ENCODE measurements at regions not wholly inside any gene's neighbourhood (a gene's known extent, or its start where the extent isn't known, plus 50 kb on each side); places are given as distances from the start of the nearest gene placed in this dataset.
"Not testable (repeated sequence)": the region's sequence is repeated elsewhere in the genome, so short reads cannot be mapped to it uniquely, and the experiment has no call there.

DNA sequence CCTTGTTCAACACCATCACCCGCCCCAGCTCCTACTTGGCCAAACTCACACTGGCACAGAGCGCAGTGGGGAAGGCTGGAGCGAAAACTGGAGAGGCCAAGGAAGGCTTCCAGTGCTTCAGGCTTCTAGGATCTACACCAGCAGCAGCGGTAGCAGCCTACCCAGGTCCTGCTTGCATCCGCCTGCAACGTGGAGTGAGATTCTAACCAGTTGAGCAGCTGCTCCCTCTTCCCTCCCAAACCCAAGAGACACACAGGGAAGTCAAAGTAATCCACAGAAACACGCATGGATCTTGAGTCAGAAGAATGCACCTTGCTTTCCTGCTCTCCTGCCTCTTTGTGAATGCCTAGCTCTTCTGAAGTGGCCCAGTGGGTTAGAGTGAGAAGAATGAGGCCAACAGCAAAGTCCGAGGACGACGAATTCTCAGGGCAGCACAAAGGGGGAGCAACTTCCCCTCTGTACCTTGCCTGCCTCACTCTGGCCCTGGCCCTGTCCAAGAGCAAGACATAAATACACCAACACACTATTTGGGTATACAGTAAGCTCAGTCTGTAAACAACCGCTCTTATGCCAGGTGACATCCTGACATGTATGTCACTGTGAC is 95.9 kb upstream of the FOXQ1 start:
- H3K27me3 ChIP-seq (replicated peaks; ENCODE audit: control insufficient read depth, insufficient read depth, low read length), result no peaks in the 10 kb centered on the region
- no peak for DNase-seq (ENCODE audit: low read depth)

DNA sequence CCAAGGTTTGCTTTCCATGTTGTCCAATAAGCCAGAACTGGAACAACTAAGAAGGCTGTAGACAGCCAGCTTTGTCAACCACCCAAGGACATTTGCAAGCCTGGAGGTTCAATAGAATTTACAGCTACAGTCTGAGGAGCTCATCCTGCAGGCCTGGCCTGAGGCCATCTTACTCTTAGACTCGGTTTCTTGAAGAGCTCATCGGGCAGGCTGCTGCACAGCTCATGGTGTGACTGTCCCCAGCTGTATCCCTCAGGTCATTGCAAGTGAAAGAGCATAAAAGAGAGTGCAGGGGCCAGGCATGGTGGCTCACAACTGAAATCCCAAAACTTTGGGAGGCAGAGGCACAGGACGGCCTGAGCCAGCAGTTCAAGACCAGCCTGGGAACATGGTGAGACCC is 96.9 kb upstream of the FOXQ1 start:
- no peaks in the 10 kb centered on the region for H3K9me3 ChIP-seq (ENCODE audit: control insufficient read depth, low read length)
- no peaks in the 10 kb centered on the region for H3K4me1 ChIP-seq (ENCODE audit: control insufficient read depth, insufficient read depth, low read length)
- H3K4me3 ChIP-seq (ENCODE audit: low read length), result no peak overlapping the region
- no peaks in the 10 kb centered on the region for H3K36me3 ChIP-seq (ENCODE audit: control insufficient read depth, insufficient read depth, low read length, severe bottlenecking)
- no peak for DNase-seq (ENCODE audit: low read depth)
- H3K9ac ChIP-seq (ENCODE audit: low read length), result no peak overlapping the region
- no peaks in the 10 kb centered on the region for H3K27me3 ChIP-seq (replicated peaks; ENCODE audit: control insufficient read depth, insufficient read depth, low read length)

More for the DNA sequence above, 95.9 kb upstream of the FOXQ1 start:
- Histone ChIP-seq H3K9ac (ENCODE audit: low read length) (no peak overlapping the region), H3K4me1 (ENCODE audit: control insufficient read depth, insufficient read depth, low read length) (no peaks in the 10 kb centered on the region), H3K4me3 (ENCODE audit: low read length) (no peak overlapping the region), H3K36me3 (ENCODE audit: control insufficient read depth, insufficient read depth, low read length, severe bottlenecking) (no peaks in the 10 kb centered on the region), H3K9me3 (ENCODE audit: control insufficient read depth, low read length) (no peaks in the 10 kb centered on the region)

DNA sequence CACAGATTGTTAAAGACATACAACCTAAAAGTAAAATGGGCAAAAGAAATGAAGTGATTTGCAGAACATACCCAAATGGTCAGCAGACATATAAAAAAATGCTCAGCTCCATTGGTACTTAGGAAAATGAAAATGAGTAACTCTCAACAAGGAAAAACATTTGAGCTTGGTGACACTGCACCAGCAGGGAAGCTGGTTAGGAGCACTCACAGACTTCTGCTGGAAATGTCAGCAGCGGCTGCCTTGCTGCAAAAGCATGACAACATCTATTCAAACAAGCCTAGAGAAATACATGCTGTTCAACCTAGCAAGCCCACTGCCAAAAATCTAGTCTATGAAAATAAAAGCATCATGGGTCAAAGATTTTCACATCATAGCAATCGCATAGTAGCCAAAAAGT is 99.0 kb upstream of the FOXQ1 start:
- Histone ChIP-seq H3K27me3 (replicated peaks; ENCODE audit: control insufficient read depth, insufficient read depth, low read length) (no peaks in the 10 kb centered on the region), H3K9ac (ENCODE audit: low read length) (no peak overlapping the region), H3K4me1 (ENCODE audit: control insufficient read depth, insufficient read depth, low read length) (no peaks in the 10 kb centered on the region), H3K4me3 (ENCODE audit: low read length) (no peak overlapping the region), H3K9me3 (ENCODE audit: control insufficient read depth, low read length) (no peaks in the 10 kb centered on the region), H3K36me3 (ENCODE audit: control insufficient read depth, insufficient read depth, low read length, severe bottlenecking) (no peaks in the 10 kb centered on the region)
- no peak for DNase-seq (ENCODE audit: low read depth)

DNA sequence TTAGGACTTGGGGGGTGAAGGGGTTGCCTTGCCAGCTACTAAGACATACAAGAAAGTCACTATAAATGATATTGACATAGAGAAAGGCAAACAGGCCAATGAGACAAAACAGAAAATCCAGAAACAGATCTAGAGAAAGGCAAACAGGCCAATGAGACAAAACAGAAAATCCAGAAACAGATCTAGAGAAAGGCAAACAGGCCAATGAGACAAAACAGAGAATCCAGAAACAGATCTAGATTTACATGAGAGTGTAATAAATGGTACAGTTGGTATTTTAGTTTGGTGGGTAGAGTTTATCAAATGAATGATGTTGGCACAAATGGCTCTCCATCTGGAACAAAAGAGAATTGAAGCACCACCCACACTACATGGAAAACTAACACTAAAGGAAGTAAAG is 99.8 kb upstream of the FOXQ1 start:
- H3K27me3 ChIP-seq (replicated peaks; ENCODE audit: control insufficient read depth, insufficient read depth, low read length); H3K9ac ChIP-seq (ENCODE audit: low read length); H3K36me3 ChIP-seq (ENCODE audit: control insufficient read depth, insufficient read depth, low read length, severe bottlenecking); H3K4me3 ChIP-seq (ENCODE audit: low read length); DNase-seq (ENCODE audit: low read depth); H3K9me3 ChIP-seq (ENCODE audit: control insufficient read depth, low read length); H3K4me1 ChIP-seq (ENCODE audit: control insufficient read depth, insufficient read depth, low read length): not testable (repeated sequence)

DNA sequence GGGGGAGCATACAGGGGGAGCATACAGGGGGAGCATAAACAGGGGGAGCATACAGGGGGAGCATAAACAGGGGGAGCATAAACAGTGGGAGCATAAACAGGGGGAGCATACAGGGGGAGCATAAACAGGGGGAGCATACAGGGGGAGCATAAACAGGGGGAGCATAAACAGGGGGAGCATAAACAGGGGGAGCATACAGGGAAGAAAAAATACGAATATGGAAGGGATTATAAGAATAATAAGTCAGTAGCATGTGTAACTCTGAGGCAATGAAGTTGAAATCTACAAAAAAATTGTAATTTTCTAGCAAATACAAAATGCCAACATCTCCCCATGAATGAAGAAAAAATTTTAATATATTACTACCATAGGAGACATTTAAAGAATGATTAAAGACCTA is 101.3 kb upstream of the FOXQ1 start:
- H3K27me3 ChIP-seq (replicated peaks; ENCODE audit: control insufficient read depth, insufficient read depth, low read length); H3K4me1 ChIP-seq (ENCODE audit: control insufficient read depth, insufficient read depth, low read length); H3K9ac ChIP-seq (ENCODE audit: low read length); H3K36me3 ChIP-seq (ENCODE audit: control insufficient read depth, insufficient read depth, low read length, severe bottlenecking); H3K4me3 ChIP-seq (ENCODE audit: low read length); H3K9me3 ChIP-seq (ENCODE audit: control insufficient read depth, low read length); DNase-seq (ENCODE audit: low read depth): not testable (repeated sequence)

DNA sequence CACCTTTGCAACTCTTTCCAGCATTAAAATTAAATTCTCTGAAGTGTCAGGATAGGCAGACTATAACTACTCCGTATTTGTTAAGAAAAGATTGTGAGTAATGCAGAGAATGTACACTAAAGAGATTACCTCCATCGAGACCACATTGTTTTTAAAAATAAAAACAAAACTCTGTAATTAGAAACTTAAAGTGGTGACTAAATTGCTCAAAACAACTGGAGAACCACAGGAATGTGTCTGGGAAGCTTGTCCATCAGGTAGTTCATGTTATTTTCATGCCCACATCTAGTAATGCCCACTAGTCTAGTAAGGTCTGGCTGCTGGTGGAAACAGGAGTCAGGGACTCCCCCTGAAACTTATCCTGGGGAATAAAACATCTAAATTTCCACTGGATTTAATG is 103.0 kb upstream of the FOXQ1 start:
- Histone ChIP-seq H3K4me3 (ENCODE audit: low read length) (no peak overlapping the region), H3K4me1 (ENCODE audit: control insufficient read depth, insufficient read depth, low read length) (no peaks in the 10 kb centered on the region), H3K9ac (ENCODE audit: low read length) (no peak overlapping the region), H3K36me3 (ENCODE audit: control insufficient read depth, insufficient read depth, low read length, severe bottlenecking) (no peaks in the 10 kb centered on the region), H3K27me3 (replicated peaks; ENCODE audit: control insufficient read depth, insufficient read depth, low read length) (no peaks in the 10 kb centered on the region), H3K9me3 (ENCODE audit: control insufficient read depth, low read length) (no peaks in the 10 kb centered on the region)
- peak; percentile 62 for DNase-seq (ENCODE audit: low read depth)

DNA sequence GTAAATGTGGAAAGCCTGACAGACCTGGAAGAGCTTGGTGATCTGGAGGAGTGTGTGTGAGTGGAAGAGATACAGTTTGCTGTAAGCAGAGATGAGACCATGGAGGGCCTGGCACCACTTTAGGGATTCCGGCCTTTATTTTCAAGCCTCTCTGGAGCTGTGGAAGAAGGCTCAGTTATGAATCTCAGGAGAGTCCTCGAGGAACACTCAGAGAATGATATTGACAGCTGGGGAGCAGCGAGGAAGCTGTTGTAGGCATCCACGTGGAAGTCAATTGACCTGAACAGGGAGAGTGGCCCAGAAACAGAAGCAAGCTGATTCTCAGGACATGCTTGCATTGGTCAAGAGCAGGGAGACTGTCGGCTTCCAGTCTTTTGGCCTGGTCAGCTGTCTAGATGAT is 108.4 kb upstream of the FOXQ1 start:
- H3K36me3 ChIP-seq (ENCODE audit: control insufficient read depth, insufficient read depth, low read length, severe bottlenecking), result no peaks in the 10 kb centered on the region
- peaks cover 3% of the 10 kb centered on the region for H3K27me3 ChIP-seq (replicated peaks; ENCODE audit: control insufficient read depth, insufficient read depth, low read length)
- H3K4me3 ChIP-seq (ENCODE audit: low read length), result no peak overlapping the region
- no peak overlapping the region for H3K9ac ChIP-seq (ENCODE audit: low read length)
- no peaks in the 10 kb centered on the region for H3K9me3 ChIP-seq (ENCODE audit: control insufficient read depth, low read length)
- DNase-seq (ENCODE audit: low read depth), result no peak
- H3K4me1 ChIP-seq (ENCODE audit: control insufficient read depth, insufficient read depth, low read length), result peaks cover 16% of the 10 kb centered on the region

DNA sequence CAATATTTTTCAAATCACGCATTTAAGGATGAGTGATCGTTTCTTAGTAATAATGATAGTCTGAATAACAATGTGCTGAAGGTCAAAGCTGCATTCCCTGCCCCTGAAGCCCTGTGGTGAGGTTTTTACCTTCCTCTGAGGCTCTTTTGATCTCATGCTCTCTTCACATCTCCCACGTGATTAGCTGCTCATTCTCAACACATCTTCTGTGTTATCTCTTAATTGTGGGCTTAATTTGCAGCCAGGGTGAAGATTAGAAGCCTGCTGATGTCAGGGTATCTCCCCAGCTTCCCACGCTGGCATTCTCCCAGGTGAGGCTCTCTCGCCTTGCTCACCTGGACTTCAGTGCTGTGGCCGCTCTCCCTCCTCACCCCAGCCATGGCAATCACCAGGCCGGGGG is 109.7 kb upstream of the FOXQ1 start:
- Histone ChIP-seq H3K9ac (ENCODE audit: low read length) (no peak overlapping the region), H3K27me3 (replicated peaks; ENCODE audit: control insufficient read depth, insufficient read depth, low read length) (peaks cover 3% of the 10 kb centered on the region), H3K9me3 (ENCODE audit: control insufficient read depth, low read length) (no peaks in the 10 kb centered on the region), H3K4me3 (ENCODE audit: low read length) (no peak overlapping the region), H3K36me3 (ENCODE audit: control insufficient read depth, insufficient read depth, low read length, severe bottlenecking) (no peaks in the 10 kb centered on the region), H3K4me1 (ENCODE audit: control insufficient read depth, insufficient read depth, low read length) (peaks cover 16% of the 10 kb centered on the region)
- no peak for DNase-seq (ENCODE audit: low read depth)

DNA sequence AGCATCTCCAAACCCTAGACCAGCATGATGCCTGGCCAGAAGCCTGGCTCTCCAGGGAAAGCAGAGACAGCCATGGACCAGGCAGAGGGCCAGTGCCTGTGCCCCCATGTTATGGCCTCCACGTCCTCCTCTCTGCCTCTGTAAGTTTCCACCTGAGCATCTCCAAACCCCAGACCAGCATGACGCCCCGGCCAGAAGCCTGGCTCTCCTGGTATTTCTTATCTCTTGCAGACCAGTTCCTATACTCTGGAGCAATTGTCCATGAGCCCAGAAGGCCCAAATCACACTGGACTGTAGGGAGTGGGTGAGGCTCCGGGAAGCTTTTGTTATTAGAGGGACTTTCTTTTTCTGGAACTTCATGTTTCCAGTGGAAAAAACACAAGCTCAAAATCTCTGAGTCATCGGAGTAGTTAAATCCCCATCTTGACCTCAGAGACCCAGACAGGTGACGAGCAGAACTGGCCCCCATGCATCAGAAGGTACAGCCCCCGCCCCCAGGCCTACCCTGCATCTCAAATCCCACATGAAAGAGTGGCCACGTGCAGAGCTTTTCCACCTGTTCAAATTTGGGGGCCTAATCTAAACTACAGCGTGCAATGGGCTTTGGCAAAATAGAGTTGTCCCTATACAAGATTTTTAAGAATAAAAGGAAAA is 110.2 kb upstream of the FOXQ1 start:
- H3K36me3 ChIP-seq (ENCODE audit: control insufficient read depth, insufficient read depth, low read length, severe bottlenecking), result no peaks in the 10 kb centered on the region
- H3K9me3 ChIP-seq (ENCODE audit: control insufficient read depth, low read length), result no peaks in the 10 kb centered on the region
- no peak for DNase-seq (ENCODE audit: low read depth)
- peaks cover 16% of the 10 kb centered on the region for H3K4me1 ChIP-seq (ENCODE audit: control insufficient read depth, insufficient read depth, low read length)
- H3K9ac ChIP-seq (ENCODE audit: low read length), result no peak overlapping the region
- H3K4me3 ChIP-seq (ENCODE audit: low read length), result no peak overlapping the region
- H3K27me3 ChIP-seq (replicated peaks; ENCODE audit: control insufficient read depth, insufficient read depth, low read length), result peaks cover 3% of the 10 kb centered on the region

DNA sequence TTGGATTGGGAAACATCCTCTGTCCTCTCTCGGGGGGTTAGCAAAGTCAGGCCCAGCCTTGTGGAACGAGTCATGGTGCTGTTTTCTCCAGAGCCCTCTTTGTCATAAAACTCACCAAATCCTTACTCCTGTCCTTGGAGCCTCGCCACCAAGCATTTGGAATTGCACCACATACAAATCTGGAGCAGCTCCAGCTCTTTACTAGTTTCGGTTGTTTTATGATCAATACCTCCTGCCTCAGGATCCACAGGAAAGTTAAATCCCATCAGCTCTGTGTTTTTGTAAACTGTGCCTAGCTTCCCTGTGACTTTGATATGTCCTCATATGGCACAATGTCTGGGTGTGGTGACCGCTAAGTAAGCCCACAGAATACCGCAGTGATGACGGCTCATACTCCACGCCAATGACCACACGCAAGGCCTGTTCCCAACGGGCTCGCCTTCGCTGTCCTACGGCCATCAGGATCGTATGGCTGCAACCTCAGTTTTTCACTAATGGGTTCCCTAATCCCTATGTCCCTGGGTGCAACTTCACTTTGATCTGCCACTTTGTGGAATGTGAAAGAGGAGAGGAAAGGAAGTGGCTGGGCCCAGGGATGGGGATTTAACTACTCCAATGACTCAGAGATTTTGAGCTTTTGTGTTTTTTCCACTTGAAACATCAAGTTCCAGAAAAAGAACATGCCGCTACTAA is 111.3 kb upstream of the FOXQ1 start:
- peak; percentile 97 for DNase-seq (ENCODE audit: low read depth)
- H3K4me1 ChIP-seq (ENCODE audit: control insufficient read depth, insufficient read depth, low read length), result peaks cover 16% of the 10 kb centered on the region

DNA sequence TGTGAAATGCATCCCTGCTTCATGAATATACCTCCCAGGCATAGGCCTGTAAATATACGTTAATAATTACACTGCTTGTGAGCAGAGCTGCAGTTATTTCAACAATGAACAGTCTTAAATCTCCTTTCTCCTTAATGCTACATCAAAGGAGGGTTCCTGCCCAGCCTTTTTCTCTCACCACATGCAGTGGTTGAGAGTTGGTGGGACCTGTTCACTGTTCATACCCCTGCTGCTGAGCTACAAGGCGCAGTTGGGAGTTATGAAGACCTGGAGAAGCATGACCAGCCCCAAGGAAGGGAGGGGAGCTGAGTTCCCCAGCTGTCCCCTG is 111.9 kb upstream of the FOXQ1 start:
- DNase-seq (ENCODE audit: low read depth), result no peak
- H3K4me3 ChIP-seq (ENCODE audit: low read length), result no peak overlapping the region
- no peaks in the 10 kb centered on the region for H3K36me3 ChIP-seq (ENCODE audit: control insufficient read depth, insufficient read depth, low read length, severe bottlenecking)
- no peak overlapping the region for H3K9ac ChIP-seq (ENCODE audit: low read length)
- H3K9me3 ChIP-seq (ENCODE audit: control insufficient read depth, low read length), result peaks cover 16% of the 10 kb centered on the region
- H3K27me3 ChIP-seq (replicated peaks; ENCODE audit: control insufficient read depth, insufficient read depth, low read length), result peaks cover 3% of the 10 kb centered on the region
- peaks cover 16% of the 10 kb centered on the region for H3K4me1 ChIP-seq (ENCODE audit: control insufficient read depth, insufficient read depth, low read length)

More for the DNA sequence above, 111.3 kb upstream of the FOXQ1 start:
- Histone ChIP-seq H3K4me3 (ENCODE audit: low read length) (no peak overlapping the region), H3K9ac (ENCODE audit: low read length) (no peak overlapping the region), H3K36me3 (ENCODE audit: control insufficient read depth, insufficient read depth, low read length, severe bottlenecking) (no peaks in the 10 kb centered on the region), H3K27me3 (replicated peaks; ENCODE audit: control insufficient read depth, insufficient read depth, low read length) (peaks cover 3% of the 10 kb centered on the region), H3K9me3 (ENCODE audit: control insufficient read depth, low read length) (peaks cover 11% of the 10 kb centered on the region)
